Neural progenitor cell (in vitro differentiated cells): ENCODE measurements at regions not wholly inside any gene's neighbourhood (a gene's known extent, or its start where the extent isn't known, plus 50 kb on each side); places are given as distances from the start of the nearest gene placed in this dataset.
"Not testable (repeated sequence)": the region's sequence is repeated elsewhere in the genome, so short reads cannot be mapped to it uniquely, and the experiment has no call there.

Experiments
- DNase-seq: peaks from one replicate; pipeline ENCODE4 v3.0.0-alpha.2; 2016; ENCODE audit warnings: low spot score
- H2AFZ ChIP-seq: fragments of 200-600 bp; sonication (generic); replicated peaks from 2 replicates; pipeline ENCODE4 v1.6.1; 2016; ENCODE audit warnings: antibody characterized with exemption
- H3F3A ChIP-seq: fragments of 200-600 bp; sonication (generic); 2 replicates; pipeline ENCODE4 v1.6.1; 2016; ENCODE audit warnings: antibody characterized with exemption, low read depth
- H3K27ac ChIP-seq: fragments of 200-600 bp; sonication (generic); 2 replicates; pipeline ENCODE4 v1.5.1; 2016; ENCODE audit warnings: mild to moderate bottlenecking
- H3K27me3 ChIP-seq: fragments of 200-600 bp; sonication (generic); 2 replicates; pipeline ENCODE4 v1.6.1; 2016; ENCODE audit warnings: mild to moderate bottlenecking, moderate library complexity
- H3K36me3 ChIP-seq: fragments of 200-600 bp; sonication (generic); 2 replicates; pipeline ENCODE4 v1.5.1; 2016
- H3K4me1 ChIP-seq: fragments of 200-600 bp; sonication (generic); 2 replicates; pipeline ENCODE4 v1.6.1; 2016; ENCODE audit warnings: mixed run types
- H3K4me2 ChIP-seq: fragments of 200-600 bp; sonication (generic); 2 replicates; pipeline ENCODE4 v1.6.1; 2016
- H3K4me3 ChIP-seq: fragments of 200-600 bp; sonication (generic); 2 replicates; pipeline ENCODE4 v1.5.1; 2016
- H3K79me2 ChIP-seq: fragments of 200-600 bp; sonication (generic); 2 replicates; pipeline ENCODE4 v1.6.1; 2016; ENCODE audit warnings: low read depth
- H3K9ac ChIP-seq: fragments of 200-600 bp; sonication (generic); 2 replicates; pipeline ENCODE4 v1.6.1; 2016
- H3K9me3 ChIP-seq: fragments of 200-600 bp; sonication (generic); 2 replicates; pipeline ENCODE4 v1.5.1; 2016; ENCODE audit warnings: low read depth
- H4K20me1 ChIP-seq: fragments of 200-600 bp; sonication (generic); 2 replicates; pipeline ENCODE4 v1.6.1; 2016; ENCODE audit warnings: low read depth
- H3K27ac Mint-ChIP-seq: 3 replicates; pipeline ENCODE4 v1.8.0; 2021; ENCODE audit warnings: mixed read lengths
- H3K27me3 Mint-ChIP-seq: 2 replicates; pipeline ENCODE4 v1.8.0; 2022; ENCODE audit warnings: low read depth, mild to moderate bottlenecking, inconsistent platforms, moderate library complexity, mixed read lengths; ENCODE audit not compliant: insufficient read depth
- H3K36me3 Mint-ChIP-seq: 3 replicates; pipeline ENCODE4 v1.8.0; 2021; ENCODE audit warnings: mixed read lengths
- H3K4me1 Mint-ChIP-seq: 3 replicates; pipeline ENCODE4 v1.8.0; 2021; ENCODE audit warnings: mixed read lengths
- H3K4me3 Mint-ChIP-seq: 3 replicates; pipeline ENCODE4 v1.8.0; 2021; ENCODE audit warnings: mild to moderate bottlenecking, moderate library complexity, mixed read lengths
- H3K9me3 Mint-ChIP-seq: 3 replicates; pipeline ENCODE4 v1.8.0; 2020; ENCODE audit warnings: mixed read lengths
- CTCF ChIP-seq: fragments of 200-600 bp; sonication (generic); IDR thresholded peaks from 2 replicates; pipeline ENCODE4 v1.5.1; 2017; ENCODE audit warnings: antibody characterized with exemption, mild to moderate bottlenecking
- EZH2 ChIP-seq: fragments of 200-600 bp; sonication (generic); IDR thresholded peaks from 2 replicates; pipeline ENCODE4 v1.6.1; 2017; ENCODE audit warnings: antibody characterized with exemption, mild to moderate bottlenecking, moderate library complexity
- EZH2phosphoT487 ChIP-seq: fragments of 200-600 bp; sonication (generic); IDR thresholded peaks from 2 replicates; pipeline ENCODE4 v1.6.1; 2017; ENCODE audit warnings: antibody characterized with exemption

- H3K27ac Mint-ChIP-seq, result peak overlapping the region; percentile 35
- H3K4me3 Mint-ChIP-seq, result no peak overlapping the region
- no peak overlapping the region for H3K4me3 ChIP-seq
- H4K20me1 ChIP-seq, result no peaks in the 10 kb centered on the region
- H3K27ac ChIP-seq, result no peak overlapping the region
- H3F3A ChIP-seq, result peaks cover 15% of the 10 kb centered on the region
- no peaks in the 10 kb centered on the region for H3K79me2 ChIP-seq
- no peak for DNase-seq
- TF ChIP-seq EZH2 (no peak), EZH2phosphoT487 (no peak), CTCF (no peak)
- H3K9ac ChIP-seq, result no peak overlapping the region
- H3K27me3 ChIP-seq, result no peaks in the 10 kb centered on the region
- H3K9me3 ChIP-seq, result peaks cover 3% of the 10 kb centered on the region
- H3K4me1 Mint-ChIP-seq, result peaks cover 34% of the 10 kb centered on the region
- H2AFZ ChIP-seq, result no peak overlapping the region
- H3K36me3 ChIP-seq, result no peaks in the 10 kb centered on the region
- peaks cover 4% of the 10 kb centered on the region for H3K9me3 Mint-ChIP-seq
- peaks cover 21% of the 10 kb centered on the region for H3K27me3 Mint-ChIP-seq
- H3K4me1 ChIP-seq, result peaks cover 17% of the 10 kb centered on the region
- H3K4me2 ChIP-seq, result peak overlapping the region; percentile 40
- peaks cover 2% of the 10 kb centered on the region for H3K36me3 Mint-ChIP-seq
Observed at GRCh38 chr22:26942637-26942957, 285.2 kb downstream of the MIAT start.

GRCh38 chr22:26945565-26945964 is 288.2 kb downstream of the MIAT start:
- Histone ChIP-seq H3K27ac (no peak overlapping the region), H3K9ac (no peak overlapping the region), H3K4me1 (peaks cover 14% of the 10 kb centered on the region), H3K36me3 (no peaks in the 10 kb centered on the region), H3F3A (peaks cover 15% of the 10 kb centered on the region), H3K9me3 (no peaks in the 10 kb centered on the region), H2AFZ (no peak overlapping the region), H4K20me1 (no peaks in the 10 kb centered on the region), H3K4me3 (no peak overlapping the region), H3K79me2 (no peaks in the 10 kb centered on the region), H3K4me2 (no peak overlapping the region), H3K27me3 (no peaks in the 10 kb centered on the region)
- Mint-ChIP-seq H3K27ac (no peak overlapping the region), H3K36me3 (no peaks in the 10 kb centered on the region), H3K9me3 (peaks cover 2% of the 10 kb centered on the region), H3K4me1 (peaks cover 34% of the 10 kb centered on the region), H3K4me3 (no peak overlapping the region), H3K27me3 (peaks cover 11% of the 10 kb centered on the region)
- TF ChIP-seq EZH2 (no peak), EZH2phosphoT487 (no peak), CTCF (no peak)
- DNase-seq, result no peak

GRCh38 chr22:26949193-26949592 is 291.8 kb downstream of the MIAT start:
- no peak overlapping the region for H3K27ac Mint-ChIP-seq
- peaks cover 4% of the 10 kb centered on the region for H3K27me3 Mint-ChIP-seq
- no peak overlapping the region for H3K4me3 Mint-ChIP-seq
- peaks cover 16% of the 10 kb centered on the region for H4K20me1 ChIP-seq
- H3K4me3 ChIP-seq, result no peak overlapping the region
- peaks cover 19% of the 10 kb centered on the region for H3K4me1 ChIP-seq
- H3K9me3 ChIP-seq, result no peaks in the 10 kb centered on the region
- H3K4me1 Mint-ChIP-seq, result peaks cover 36% of the 10 kb centered on the region
- H2AFZ ChIP-seq, result no peak overlapping the region
- peaks cover 24% of the 10 kb centered on the region for H3F3A ChIP-seq
- no peaks in the 10 kb centered on the region for H3K36me3 ChIP-seq
- TF ChIP-seq EZH2phosphoT487 (no peak), EZH2 (no peak), CTCF (no peak)
- H3K9ac ChIP-seq, result no peak overlapping the region
- no peaks in the 10 kb centered on the region for H3K79me2 ChIP-seq
- DNase-seq, result peak; percentile 34
- no peak overlapping the region for H3K27ac ChIP-seq
- H3K9me3 Mint-ChIP-seq, result peaks cover 2% of the 10 kb centered on the region
- H3K4me2 ChIP-seq, result no peak overlapping the region
- no peaks in the 10 kb centered on the region for H3K36me3 Mint-ChIP-seq
- H3K27me3 ChIP-seq, result peaks cover 26% of the 10 kb centered on the region

- H2AFZ ChIP-seq, H3K27me3 Mint-ChIP-seq, DNase-seq, H3K9me3 Mint-ChIP-seq, H3K9me3 ChIP-seq, H3K36me3 Mint-ChIP-seq, H3K9ac ChIP-seq, H3K36me3 ChIP-seq, H3K27ac ChIP-seq, H3K79me2 ChIP-seq, H3K27ac Mint-ChIP-seq, H3K4me3 ChIP-seq, H3K4me2 ChIP-seq: not testable (repeated sequence)
- H3K4me3 Mint-ChIP-seq, result peak overlapping the region; percentile 30
- H3K4me1 ChIP-seq, result peaks cover 20% of the 10 kb centered on the region
- H3F3A ChIP-seq, result peaks cover 26% of the 10 kb centered on the region
- H3K27me3 ChIP-seq, result peaks cover 39% of the 10 kb centered on the region
- peaks cover 34% of the 10 kb centered on the region for H3K4me1 Mint-ChIP-seq
- H4K20me1 ChIP-seq, result peaks cover 16% of the 10 kb centered on the region
Observed at GRCh38 chr22:26951139-26951538, 293.8 kb downstream of the MIAT start.
